Fibroblast of the aortic adventitia (primary cell): ENCODE measurements at regions not wholly inside any gene's neighbourhood (a gene's known extent, or its start where the extent isn't known, plus 50 kb on each side); places are given as distances from the start of the nearest gene placed in this dataset.

ENCODE experiments used
- DNase-seq: peaks from one replicate; pipeline ENCODE4 v3.0.0-alpha.2; 2010; ENCODE audit warnings: low read depth
- H3K4me3 ChIP-seq: 2 replicates; pipeline ENCODE4 v1.5.1; 2011; ENCODE audit warnings: low read depth, mild to moderate bottlenecking, control low read depth, low read length, moderate library complexity
- TF ChIP-seq, protein P1 (sequence below): IDR thresholded peaks from 2 replicates; pipeline ENCODE4 v1.5.1; 2011; ENCODE audit warnings: mild to moderate bottlenecking, low read length, control low read depth, inconsistent platforms; ENCODE audit not compliant: insufficient read depth

GRCh38 chr3:82957079-82957478 is 1195.6 kb upstream of the GBE1 start:
- TF ChIP-seq, protein P1, sequence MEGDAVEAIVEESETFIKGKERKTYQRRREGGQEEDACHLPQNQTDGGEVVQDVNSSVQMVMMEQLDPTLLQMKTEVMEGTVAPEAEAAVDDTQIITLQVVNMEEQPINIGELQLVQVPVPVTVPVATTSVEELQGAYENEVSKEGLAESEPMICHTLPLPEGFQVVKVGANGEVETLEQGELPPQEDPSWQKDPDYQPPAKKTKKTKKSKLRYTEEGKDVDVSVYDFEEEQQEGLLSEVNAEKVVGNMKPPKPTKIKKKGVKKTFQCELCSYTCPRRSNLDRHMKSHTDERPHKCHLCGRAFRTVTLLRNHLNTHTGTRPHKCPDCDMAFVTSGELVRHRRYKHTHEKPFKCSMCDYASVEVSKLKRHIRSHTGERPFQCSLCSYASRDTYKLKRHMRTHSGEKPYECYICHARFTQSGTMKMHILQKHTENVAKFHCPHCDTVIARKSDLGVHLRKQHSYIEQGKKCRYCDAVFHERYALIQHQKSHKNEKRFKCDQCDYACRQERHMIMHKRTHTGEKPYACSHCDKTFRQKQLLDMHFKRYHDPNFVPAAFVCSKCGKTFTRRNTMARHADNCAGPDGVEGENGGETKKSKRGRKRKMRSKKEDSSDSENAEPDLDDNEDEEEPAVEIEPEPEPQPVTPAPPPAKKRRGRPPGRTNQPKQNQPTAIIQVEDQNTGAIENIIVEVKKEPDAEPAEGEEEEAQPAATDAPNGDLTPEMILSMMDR: no peak
- H3K4me3 ChIP-seq: no peak overlapping the region
- no peak for DNase-seq

DNA sequence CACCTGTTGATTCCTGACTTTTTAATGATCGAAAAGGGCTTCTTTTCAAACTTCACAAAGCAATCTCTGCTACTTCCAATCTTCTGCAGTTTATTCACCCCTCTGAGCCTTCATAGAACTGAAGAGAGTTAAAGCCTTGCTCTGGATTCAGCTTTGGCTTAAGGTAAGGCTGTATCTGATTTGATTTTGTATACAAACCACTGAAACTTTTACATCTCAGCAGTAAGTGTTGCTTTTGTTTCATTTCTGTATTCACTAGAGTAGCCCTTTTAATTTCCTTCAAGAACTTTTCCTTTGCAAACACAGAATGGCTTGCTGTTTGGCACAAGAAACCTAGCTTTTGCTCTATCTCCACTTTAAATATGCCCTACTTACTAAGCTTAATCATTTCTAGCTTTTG is 1193.0 kb upstream of the GBE1 start:
- no peak for DNase-seq
- TF ChIP-seq, protein P1: no peak
- no peak overlapping the region for H3K4me3 ChIP-seq

GRCh38 chr3:82942041-82942440 is 1180.6 kb upstream of the GBE1 start:
- TF ChIP-seq, protein P1: no peak
- no peak overlapping the region for H3K4me3 ChIP-seq
- no peak for DNase-seq

DNA sequence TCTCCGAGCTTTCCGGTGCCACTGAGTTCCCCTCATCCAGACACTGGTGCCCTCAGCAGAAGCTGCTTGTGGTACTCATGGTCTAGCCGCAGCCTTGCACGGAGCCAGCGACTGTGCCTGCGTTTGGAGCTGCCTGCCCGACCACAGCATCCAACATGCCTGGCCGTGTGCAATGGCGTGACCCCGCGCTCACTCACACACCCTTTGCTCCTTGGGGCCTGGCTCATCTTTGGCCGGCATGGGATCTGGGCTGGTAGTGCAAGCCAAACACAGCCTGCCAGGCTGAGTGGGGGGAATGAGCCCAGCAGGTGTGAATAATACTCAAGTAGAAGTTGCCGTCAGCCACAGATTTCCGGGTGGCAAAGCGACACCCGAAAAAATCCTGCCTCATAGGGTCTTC is 1178.7 kb upstream of the GBE1 start:
- DNase-seq: no peak
- TF ChIP-seq, protein P1: no peak
- no peak overlapping the region for H3K4me3 ChIP-seq

DNA sequence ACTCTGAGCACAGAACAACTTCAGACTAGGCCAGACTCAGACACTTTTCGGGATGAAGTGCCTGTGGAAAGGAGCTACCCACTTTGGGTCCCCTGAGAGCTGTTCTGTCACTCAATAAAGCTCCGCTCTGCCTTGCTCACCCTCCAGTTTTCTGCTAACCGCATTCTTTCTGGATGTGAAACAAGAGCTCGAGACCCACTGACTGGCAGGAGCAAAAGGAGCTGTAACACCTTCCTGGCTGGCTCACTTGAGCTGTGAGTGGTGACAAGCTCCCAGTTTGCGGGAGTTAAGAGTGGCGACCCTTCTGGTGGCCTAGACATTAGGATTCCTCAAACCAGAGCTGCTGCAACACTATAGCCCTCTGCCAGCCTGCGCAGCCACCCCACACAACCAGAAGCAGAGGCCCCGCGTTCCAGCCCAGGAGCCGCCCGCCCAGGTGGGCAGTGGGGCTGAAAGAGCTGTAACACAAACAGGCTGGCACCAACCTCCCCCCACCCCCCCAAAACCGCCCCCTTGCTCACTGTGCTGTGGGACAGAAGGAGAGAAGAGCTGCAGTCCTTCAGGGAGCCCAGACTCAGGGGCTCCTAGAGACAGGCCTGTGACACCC is 1178.1 kb upstream of the GBE1 start:
- TF ChIP-seq, protein P1: no peak
- DNase-seq: no peak

GRCh38 chr3:82938821-82939328 is 1177.4 kb upstream of the GBE1 start:
- no peak for DNase-seq
- no peak overlapping the region for H3K4me3 ChIP-seq
- TF ChIP-seq, protein P1: no peak

More for the DNA sequence above, 1178.1 kb upstream of the GBE1 start:
- no peak overlapping the region for H3K4me3 ChIP-seq
